ENCODE measurements at regions not wholly inside any gene's neighbourhood (a gene's known extent, or its start where the extent isn't known, plus 50 kb on each side); places are given as distances from the start of the nearest gene placed in this dataset.

GRCh38 chr12:116436561-116437249 lies 122.5 kb upstream of the MAP1LC3B2 start (continued):
- TF ChIP-seq ZFP91 (CRISPR knock-in tag; IDR thresholded peaks at IDR 0.05; ENCODE audit: borderline replicate concordance) (peak; percentile 37; the same call in 1 of the 2 replicates), HES4 (CRISPR knock-in tag; IDR thresholded peaks at IDR 0.05; ENCODE audit: borderline replicate concordance) (no peak), NFATC3 (CRISPR knock-in tag; IDR thresholded peaks at IDR 0.05) (no peak), RCOR2 (CRISPR knock-in tag; IDR thresholded peaks at IDR 0.05) (no peak), XBP1 (CRISPR knock-in tag; IDR thresholded peaks at IDR 0.05) (no peak), ZBTB46 (CRISPR knock-in tag; IDR thresholded peaks at IDR 0.05; ENCODE audit: borderline replicate concordance) (no peak), TCF7 (IDR thresholded peaks at IDR 0.05; ENCODE audit: low read depth) (no peak), SAP130 (CRISPR knock-in tag; IDR thresholded peaks at IDR 0.05; ENCODE audit: low read depth) (0 out of 2 replicates have a peak, but pooled peaks have one; percentile 14), ZNF776 (CRISPR knock-in tag; IDR thresholded peaks at IDR 0.05) (no peak), ZNF564 (CRISPR knock-in tag; IDR thresholded peaks at IDR 0.05) (no peak), ZNF512 (CRISPR knock-in tag; IDR thresholded peaks at IDR 0.05) (no peak), ZBTB7A (CRISPR knock-in tag; IDR thresholded peaks at IDR 0.05) (peak; percentile 66; the same call in 1 of the 2 replicates), ZSCAN25 (CRISPR knock-in tag; IDR thresholded peaks at IDR 0.05) (no peak), HIC2 (CRISPR knock-in tag; IDR thresholded peaks at IDR 0.05; ENCODE audit: low read depth) (peak; percentile 93), U2AF1 (optimal IDR thresholded peaks at IDR 0.05; ENCODE audit: low read depth, low read length) (no peak), TRIM24 (CRISPR knock-in tag; IDR thresholded peaks at IDR 0.05) (peak; percentile 31; the same call in 1 of the 2 replicates)
- TF ChIP-seq, protein P1, sequence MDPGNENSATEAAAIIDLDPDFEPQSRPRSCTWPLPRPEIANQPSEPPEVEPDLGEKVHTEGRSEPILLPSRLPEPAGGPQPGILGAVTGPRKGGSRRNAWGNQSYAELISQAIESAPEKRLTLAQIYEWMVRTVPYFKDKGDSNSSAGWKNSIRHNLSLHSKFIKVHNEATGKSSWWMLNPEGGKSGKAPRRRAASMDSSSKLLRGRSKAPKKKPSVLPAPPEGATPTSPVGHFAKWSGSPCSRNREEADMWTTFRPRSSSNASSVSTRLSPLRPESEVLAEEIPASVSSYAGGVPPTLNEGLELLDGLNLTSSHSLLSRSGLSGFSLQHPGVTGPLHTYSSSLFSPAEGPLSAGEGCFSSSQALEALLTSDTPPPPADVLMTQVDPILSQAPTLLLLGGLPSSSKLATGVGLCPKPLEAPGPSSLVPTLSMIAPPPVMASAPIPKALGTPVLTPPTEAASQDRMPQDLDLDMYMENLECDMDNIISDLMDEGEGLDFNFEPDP (CRISPR knock-in tag; conservative IDR thresholded peaks at IDR 0.05), result no peak
- TF ChIP-seq, protein P2, sequence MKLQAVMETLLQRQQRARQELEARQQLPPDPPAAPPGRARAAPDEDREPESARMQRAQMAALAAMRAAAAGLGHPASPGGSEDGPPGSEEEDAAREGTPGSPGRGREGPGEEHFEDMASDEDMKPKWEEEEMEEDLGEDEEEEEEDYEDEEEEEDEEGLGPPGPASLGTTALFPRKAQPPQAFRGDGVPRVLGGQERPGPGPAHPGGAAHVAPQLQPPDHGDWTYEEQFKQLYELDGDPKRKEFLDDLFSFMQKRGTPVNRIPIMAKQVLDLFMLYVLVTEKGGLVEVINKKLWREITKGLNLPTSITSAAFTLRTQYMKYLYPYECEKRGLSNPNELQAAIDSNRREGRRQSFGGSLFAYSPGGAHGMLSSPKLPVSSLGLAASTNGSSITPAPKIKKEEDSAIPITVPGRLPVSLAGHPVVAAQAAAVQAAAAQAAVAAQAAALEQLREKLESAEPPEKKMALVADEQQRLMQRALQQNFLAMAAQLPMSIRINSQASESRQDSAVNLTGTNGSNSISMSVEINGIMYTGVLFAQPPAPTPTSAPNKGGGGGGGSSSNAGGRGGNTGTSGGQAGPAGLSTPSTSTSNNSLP (IDR thresholded peaks at IDR 0.05; ENCODE audit: low read depth, low read length), result peak; percentile 29; the same call in 1 of the 2 replicates
